ENCODE measurements at regions not wholly inside any gene's neighbourhood (a gene's known extent, or its start where the extent isn't known, plus 50 kb on each side); places are given as distances from the start of the nearest gene placed in this dataset.

DNA sequence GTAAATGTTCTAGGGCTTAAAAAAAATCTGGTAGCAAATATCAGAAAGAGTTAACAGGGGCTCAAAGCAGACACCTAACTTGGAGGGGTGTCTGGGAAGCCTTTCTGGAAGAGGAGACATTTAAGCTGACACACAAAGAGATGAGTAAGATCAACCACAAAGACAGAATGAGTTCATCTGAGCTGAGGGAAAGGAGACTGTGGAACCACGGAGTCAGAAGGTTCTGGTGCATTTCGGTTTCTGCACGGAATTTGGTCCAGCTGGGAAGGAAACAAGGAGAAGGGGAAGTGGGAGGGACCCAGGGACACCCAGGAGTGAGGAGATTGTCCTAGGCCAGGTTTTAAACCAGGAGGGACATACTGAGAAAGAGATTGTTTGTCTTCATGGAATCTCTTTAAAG lies 161.1 kb downstream of the PHETA1 start:
- H3K27me3 ChIP-seq = peaks cover 5% of the 10 kb centered on the region

DNA sequence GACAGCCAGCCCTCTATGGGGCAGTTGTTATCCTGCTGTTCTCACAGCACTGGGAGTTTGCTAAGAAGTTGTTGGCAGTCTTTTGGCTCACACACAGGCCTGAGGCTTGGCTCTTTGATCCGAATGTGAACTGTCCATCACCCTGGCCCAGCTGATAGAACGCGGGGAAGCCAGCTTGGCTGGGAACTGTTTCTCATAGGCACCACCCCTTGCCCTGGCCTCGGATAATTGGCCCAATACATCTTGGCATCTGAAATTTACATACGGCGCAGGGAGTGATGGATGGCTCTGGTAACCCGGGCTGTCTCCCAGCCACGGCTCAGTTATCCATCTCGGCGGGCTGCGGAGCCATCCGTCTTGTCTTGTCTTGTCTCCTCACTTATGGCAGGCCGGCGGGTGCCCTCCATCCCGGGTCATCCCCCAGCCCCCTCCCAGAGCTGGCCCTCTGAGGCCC lies 164.1 kb downstream of the PHETA1 start:
- DNase-seq (ENCODE audit: low spot score) = no peak
- H3K27ac ChIP-seq = no peak overlapping the region
- H3K27me3 ChIP-seq = peaks cover 5% of the 10 kb centered on the region
- TF ChIP-seq EZH2 (IDR thresholded peaks at IDR 0.05; ENCODE audit: borderline replicate concordance) (no peak), EZH2phosphoT487 (IDR thresholded peaks at IDR 0.05; ENCODE audit: low read depth, severe bottlenecking, unreplicated experiment) (no peak)
- TF ChIP-seq, protein P1, sequence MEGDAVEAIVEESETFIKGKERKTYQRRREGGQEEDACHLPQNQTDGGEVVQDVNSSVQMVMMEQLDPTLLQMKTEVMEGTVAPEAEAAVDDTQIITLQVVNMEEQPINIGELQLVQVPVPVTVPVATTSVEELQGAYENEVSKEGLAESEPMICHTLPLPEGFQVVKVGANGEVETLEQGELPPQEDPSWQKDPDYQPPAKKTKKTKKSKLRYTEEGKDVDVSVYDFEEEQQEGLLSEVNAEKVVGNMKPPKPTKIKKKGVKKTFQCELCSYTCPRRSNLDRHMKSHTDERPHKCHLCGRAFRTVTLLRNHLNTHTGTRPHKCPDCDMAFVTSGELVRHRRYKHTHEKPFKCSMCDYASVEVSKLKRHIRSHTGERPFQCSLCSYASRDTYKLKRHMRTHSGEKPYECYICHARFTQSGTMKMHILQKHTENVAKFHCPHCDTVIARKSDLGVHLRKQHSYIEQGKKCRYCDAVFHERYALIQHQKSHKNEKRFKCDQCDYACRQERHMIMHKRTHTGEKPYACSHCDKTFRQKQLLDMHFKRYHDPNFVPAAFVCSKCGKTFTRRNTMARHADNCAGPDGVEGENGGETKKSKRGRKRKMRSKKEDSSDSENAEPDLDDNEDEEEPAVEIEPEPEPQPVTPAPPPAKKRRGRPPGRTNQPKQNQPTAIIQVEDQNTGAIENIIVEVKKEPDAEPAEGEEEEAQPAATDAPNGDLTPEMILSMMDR (IDR thresholded peaks at IDR 0.05; ENCODE audit: poor library complexity) = no peak
- no peaks in the 10 kb centered on the region for H3K36me3 ChIP-seq (replicated peaks; ENCODE audit: insufficient read depth, low read depth)
- H3K4me3 ChIP-seq = no peak overlapping the region
- no peak overlapping the region for H3K4me2 ChIP-seq
- no peaks in the 10 kb centered on the region for H3K4me1 ChIP-seq (ENCODE audit: insufficient read depth)
- no peaks in the 10 kb centered on the region for H3K9me2 ChIP-seq (replicated peaks; ENCODE audit: insufficient read depth)
- WGBS (ENCODE audit: low lambda C conversion rate, missing lambda C conversion rate) = 86% methylated on average over 12 of the region's 15 CpGs
- H3K9me3 ChIP-seq (ENCODE audit: low read depth) = no peaks in the 10 kb centered on the region
- no peaks in the 10 kb centered on the region for H4K20me1 ChIP-seq (ENCODE audit: insufficient read depth, poor library complexity, severe bottlenecking)
- no peaks in the 10 kb centered on the region for H3K79me2 ChIP-seq
- H2AFZ ChIP-seq = no peak overlapping the region

More for the DNA sequence above, 161.1 kb downstream of the PHETA1 start:
- H2AFZ ChIP-seq = no peak overlapping the region
- H3K79me2 ChIP-seq = no peaks in the 10 kb centered on the region
- H3K4me2 ChIP-seq = no peak overlapping the region
- no peak overlapping the region for H3K27ac ChIP-seq
- 78% methylated on average over 3 of the region's 3 CpGs for WGBS (ENCODE audit: low lambda C conversion rate, missing lambda C conversion rate)
- no peaks in the 10 kb centered on the region for H4K20me1 ChIP-seq (ENCODE audit: insufficient read depth, poor library complexity, severe bottlenecking)
- no peaks in the 10 kb centered on the region for H3K4me1 ChIP-seq (ENCODE audit: insufficient read depth)
- H3K4me3 ChIP-seq = no peak overlapping the region
- TF ChIP-seq EZH2phosphoT487 (IDR thresholded peaks at IDR 0.05; ENCODE audit: low read depth, severe bottlenecking, unreplicated experiment) = no peak
- TF ChIP-seq, protein P1 (IDR thresholded peaks at IDR 0.05; ENCODE audit: poor library complexity) = no peak
- no peak for TF ChIP-seq EZH2 (IDR thresholded peaks at IDR 0.05; ENCODE audit: borderline replicate concordance)
- H3K36me3 ChIP-seq (replicated peaks; ENCODE audit: insufficient read depth, low read depth) = no peaks in the 10 kb centered on the region
- no peaks in the 10 kb centered on the region for H3K9me3 ChIP-seq (ENCODE audit: low read depth)
- no peaks in the 10 kb centered on the region for H3K9me2 ChIP-seq (replicated peaks; ENCODE audit: insufficient read depth)
- no peak for DNase-seq (ENCODE audit: low spot score)

DNA sequence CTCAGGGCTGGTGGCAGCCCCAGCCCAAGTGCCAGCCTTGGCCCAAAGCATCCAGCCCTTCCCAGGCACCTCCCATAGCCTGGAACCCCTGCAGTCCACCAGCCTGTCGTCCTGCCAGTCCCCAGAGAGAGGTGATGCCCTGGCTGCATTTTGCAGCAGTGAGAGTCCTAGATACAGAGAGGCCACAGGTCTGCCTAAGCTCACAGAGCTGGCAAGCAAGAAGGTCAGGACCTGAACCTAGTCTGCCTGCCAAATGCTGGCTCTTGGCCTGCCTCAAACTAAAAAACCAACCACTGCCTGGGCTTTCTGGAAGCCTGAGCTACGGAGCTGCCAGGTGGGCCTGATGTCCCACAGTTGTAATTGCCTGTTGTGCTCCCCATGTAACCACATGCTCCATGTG lies 164.9 kb downstream of the PHETA1 start:
- 72% methylated on average over 2 of the region's 2 CpGs for WGBS (ENCODE audit: low lambda C conversion rate, missing lambda C conversion rate)
- H3K79me2 ChIP-seq = no peaks in the 10 kb centered on the region
- no peaks in the 10 kb centered on the region for H3K36me3 ChIP-seq (replicated peaks; ENCODE audit: insufficient read depth, low read depth)
- H2AFZ ChIP-seq = no peak overlapping the region
- H3K4me1 ChIP-seq (ENCODE audit: insufficient read depth) = no peaks in the 10 kb centered on the region
- TF ChIP-seq EZH2 (IDR thresholded peaks at IDR 0.05; ENCODE audit: borderline replicate concordance) (no peak), EZH2phosphoT487 (IDR thresholded peaks at IDR 0.05; ENCODE audit: low read depth, severe bottlenecking, unreplicated experiment) (no peak)
- TF ChIP-seq, protein P1 (IDR thresholded peaks at IDR 0.05; ENCODE audit: poor library complexity) = no peak
- H3K27me3 ChIP-seq = peaks cover 5% of the 10 kb centered on the region
- H3K4me2 ChIP-seq = no peak overlapping the region
- no peaks in the 10 kb centered on the region for H4K20me1 ChIP-seq (ENCODE audit: insufficient read depth, poor library complexity, severe bottlenecking)
- H3K9me3 ChIP-seq (ENCODE audit: low read depth) = no peaks in the 10 kb centered on the region
- no peak overlapping the region for H3K27ac ChIP-seq
- no peaks in the 10 kb centered on the region for H3K9me2 ChIP-seq (replicated peaks; ENCODE audit: insufficient read depth)
- H3K4me3 ChIP-seq = no peak overlapping the region
- DNase-seq (ENCODE audit: low spot score) = no peak

DNA sequence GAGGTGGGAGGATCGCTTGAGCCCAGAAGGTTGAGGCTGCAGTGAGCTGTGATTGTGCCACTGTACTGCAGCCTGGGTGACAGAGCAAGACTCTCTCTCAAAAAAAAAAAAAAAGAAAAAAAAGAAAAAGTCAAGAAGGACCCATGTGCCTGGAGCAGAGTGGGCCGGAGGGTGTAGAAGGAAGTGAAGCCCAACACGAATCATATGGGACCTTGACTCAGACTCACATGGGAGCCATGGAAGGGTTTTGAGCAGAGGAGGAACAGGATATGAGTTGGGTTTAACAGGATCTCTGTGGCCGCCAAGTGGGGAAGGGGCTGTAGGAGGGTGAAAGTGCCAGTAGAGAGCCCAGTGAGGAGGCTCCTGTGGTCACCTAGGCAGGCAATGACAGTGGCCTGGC lies 165.4 kb downstream of the PHETA1 start:
- no peak overlapping the region for H2AFZ ChIP-seq
- 95% methylated on average over 4 of the region's 4 CpGs for WGBS (ENCODE audit: low lambda C conversion rate, missing lambda C conversion rate)
- H3K4me2 ChIP-seq = no peak overlapping the region
- no peaks in the 10 kb centered on the region for H3K36me3 ChIP-seq (replicated peaks; ENCODE audit: insufficient read depth, low read depth)
- no peaks in the 10 kb centered on the region for H4K20me1 ChIP-seq (ENCODE audit: insufficient read depth, poor library complexity, severe bottlenecking)
- H3K4me3 ChIP-seq = no peak overlapping the region
- no peaks in the 10 kb centered on the region for H3K79me2 ChIP-seq
- DNase-seq (ENCODE audit: low spot score) = no peak
- TF ChIP-seq EZH2 (IDR thresholded peaks at IDR 0.05; ENCODE audit: borderline replicate concordance) = no peak
- TF ChIP-seq, protein P1 (IDR thresholded peaks at IDR 0.05; ENCODE audit: poor library complexity) = no peak
- TF ChIP-seq EZH2phosphoT487 (IDR thresholded peaks at IDR 0.05; ENCODE audit: low read depth, severe bottlenecking, unreplicated experiment) = no peak
- no peak overlapping the region for H3K27ac ChIP-seq
- H3K4me1 ChIP-seq (ENCODE audit: insufficient read depth) = no peaks in the 10 kb centered on the region
- H3K27me3 ChIP-seq = peaks cover 5% of the 10 kb centered on the region
- no peaks in the 10 kb centered on the region for H3K9me2 ChIP-seq (replicated peaks; ENCODE audit: insufficient read depth)
- H3K9me3 ChIP-seq (ENCODE audit: low read depth) = no peaks in the 10 kb centered on the region

All from hepatocyte (in vitro differentiated cells).